ENCODE measurements at regions not wholly inside any gene's neighbourhood (a gene's known extent, or its start where the extent isn't known, plus 50 kb on each side); places are given as distances from the start of the nearest gene placed in this dataset.

GRCh38 chr3:150300852-150301517 lies 107.1 kb upstream of the TSC22D2 start:
- TF ChIP-seq CTCF (IDR thresholded peaks at IDR 0.05) (no peak), ZFX (IDR thresholded peaks at IDR 0.05; ENCODE audit: borderline replicate concordance) (no peak)

Data from 22Rv1 (cell line).